ENCODE measurements at regions not wholly inside any gene's neighbourhood (a gene's known extent, or its start where the extent isn't known, plus 50 kb on each side); places are given as distances from the start of the nearest gene placed in this dataset.

DNA sequence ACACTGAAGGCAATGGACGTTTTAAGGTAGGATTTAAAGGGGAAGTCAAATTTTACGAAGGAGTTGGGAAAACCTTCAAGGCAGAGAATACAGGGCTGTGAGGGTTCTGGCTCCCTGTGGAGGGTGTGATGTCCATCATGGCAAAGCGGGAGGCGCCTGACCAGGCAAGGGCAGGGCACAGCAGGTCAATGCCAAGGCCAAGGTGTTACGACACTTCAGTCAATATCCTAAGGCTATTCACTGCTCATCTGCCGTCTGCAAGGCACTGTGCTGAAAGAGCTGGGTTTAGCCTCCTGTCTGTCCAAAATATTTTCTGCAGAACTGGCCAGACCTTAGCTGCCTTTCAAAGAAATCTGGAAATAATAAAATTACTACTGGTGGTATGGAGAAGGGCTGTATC lies 297.9 kb upstream of the MGMT start:
- CTCF ChIA-PET (ENCODE audit: low intra/inter-chr PET ratio) = no interaction called here
- no peaks in the 10 kb centered on the region for H3K9me3 ChIP-seq (replicated peaks; ENCODE audit: control insufficient read depth, insufficient read depth, low read depth, low read length)
- no peak overlapping the region for H3K4me2 ChIP-seq (ENCODE audit: insufficient read depth, low read length)
- H3K27ac ChIP-seq (ENCODE audit: extremely low read depth, low read depth, low read length) = no peak overlapping the region
- no peak overlapping the region for H2AFZ ChIP-seq (ENCODE audit: low read depth, low read length)
- H3K9ac ChIP-seq (ENCODE audit: insufficient read depth in 1 of 2, low read depth in 2 of 2, low read length in 2 of 2) = no peak overlapping the region
- no peak for TF ChIP-seq NCOA6 (IDR thresholded peaks at IDR 0.05)
- no peak for TF ChIP-seq TCF3 (CRISPR knock-in tag; IDR thresholded peaks at IDR 0.05)
- no peak for TF ChIP-seq SNRNP70 (optimal IDR thresholded peaks at IDR 0.05; ENCODE audit: low read depth, low read length)
- ATAC-seq (no peak), DNase-seq (ENCODE audit: extremely low read depth in 1 of 4, low spot score in 3 of 4) (no peak), FAIRE-seq (no peak)
- POLR2A ChIA-PET = interaction anchor here (1.5 kb wide), 1 partner anchor 10 kb away, joined by 3 read pairs; no protein-coding TSS in a partner anchor
- no peaks in the 10 kb centered on the region for H3K4me1 ChIP-seq (replicated peaks in 1 of 2; ENCODE audit: control insufficient read depth in 2 of 2, insufficient read depth in 2 of 2, low read length in 2 of 2)
- H3K27me3 ChIP-seq (ENCODE audit: control insufficient read depth in 2 of 2, insufficient read depth in 2 of 2, low read length in 2 of 2) = no peaks in the 10 kb centered on the region; a peak in 1 of 5 replicates
- no peak overlapping the region for H3K4me3 ChIP-seq
- no TSS peak for BruUV-seq (replicated peaks)
- H3K79me2 ChIP-seq (ENCODE audit: control insufficient read depth, insufficient read depth, low read length) = no peaks in the 10 kb centered on the region
- in situ Hi-C loops (cut with MboI) = no loop called here
- no peaks in the 10 kb centered on the region for H3K36me3 ChIP-seq (ENCODE audit: control insufficient read depth, insufficient read depth, low read length)
- WGBS (ENCODE audit: insufficient coverage, low coverage, missing lambda C conversion rate) = 2% methylated on average over 6 of the region's 6 CpGs
- intact Hi-C loops (cut with micrococcal nuclease) = no loop called here
- H4K20me1 ChIP-seq (replicated peaks; ENCODE audit: control insufficient read depth, insufficient read depth, low read length) = no peaks in the 10 kb centered on the region
- H3K9me1 ChIP-seq (ENCODE audit: control insufficient read depth, insufficient read depth, low read length) = no peaks in the 10 kb centered on the region

DNA sequence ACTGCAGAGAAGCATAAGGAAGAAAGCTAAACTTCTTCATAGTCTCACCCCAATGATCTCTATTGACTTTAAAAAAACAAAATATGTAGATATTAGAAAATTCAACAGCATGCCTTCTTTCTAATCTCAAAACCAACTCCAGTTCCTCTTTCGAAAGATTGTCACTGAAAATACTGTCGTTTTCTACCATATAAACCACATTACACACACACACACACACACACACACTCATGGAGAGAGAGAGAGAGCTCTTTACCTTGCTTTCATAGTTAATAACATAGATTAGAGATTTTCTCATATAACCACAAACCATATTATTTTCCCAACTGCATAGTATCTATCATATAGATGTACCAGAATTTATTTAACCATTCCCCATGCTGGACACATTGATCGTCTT lies 296.2 kb upstream of the MGMT start:
- Histone ChIP-seq H3K9me1 (ENCODE audit: control insufficient read depth, insufficient read depth, low read length) (no peaks in the 10 kb centered on the region), H3K79me2 (ENCODE audit: control insufficient read depth, insufficient read depth, low read length) (no peaks in the 10 kb centered on the region), H2AFZ (ENCODE audit: low read depth, low read length) (no peak overlapping the region), H3K9me3 (replicated peaks; ENCODE audit: control insufficient read depth, insufficient read depth, low read depth, low read length) (no peaks in the 10 kb centered on the region), H4K20me1 (replicated peaks; ENCODE audit: control insufficient read depth, insufficient read depth, low read length) (no peaks in the 10 kb centered on the region), H3K27ac (ENCODE audit: extremely low read depth, low read depth, low read length) (no peak overlapping the region), H3K4me2 (ENCODE audit: insufficient read depth, low read length) (no peak overlapping the region), H3K27me3 (ENCODE audit: control insufficient read depth in 2 of 2, insufficient read depth in 2 of 2, low read length in 2 of 2) (no peaks in the 10 kb centered on the region; a peak in 1 of 5 replicates), H3K4me1 (replicated peaks in 1 of 2; ENCODE audit: control insufficient read depth in 2 of 2, insufficient read depth in 2 of 2, low read length in 2 of 2) (no peaks in the 10 kb centered on the region), H3K4me3 (no peak overlapping the region), H3K36me3 (ENCODE audit: control insufficient read depth, insufficient read depth, low read length) (no peaks in the 10 kb centered on the region), H3K9ac (ENCODE audit: insufficient read depth in 1 of 2, low read depth in 2 of 2, low read length in 2 of 2) (no peak overlapping the region)
- no TSS peak for BruUV-seq (replicated peaks)
- TF ChIP-seq SPI1 (IDR thresholded peaks at IDR 0.05; ENCODE audit: borderline replicate concordance, low read depth, low read length) = 0 out of 2 replicates have a peak, but pooled peaks have one; percentile 1
- TF ChIP-seq, protein P1, sequence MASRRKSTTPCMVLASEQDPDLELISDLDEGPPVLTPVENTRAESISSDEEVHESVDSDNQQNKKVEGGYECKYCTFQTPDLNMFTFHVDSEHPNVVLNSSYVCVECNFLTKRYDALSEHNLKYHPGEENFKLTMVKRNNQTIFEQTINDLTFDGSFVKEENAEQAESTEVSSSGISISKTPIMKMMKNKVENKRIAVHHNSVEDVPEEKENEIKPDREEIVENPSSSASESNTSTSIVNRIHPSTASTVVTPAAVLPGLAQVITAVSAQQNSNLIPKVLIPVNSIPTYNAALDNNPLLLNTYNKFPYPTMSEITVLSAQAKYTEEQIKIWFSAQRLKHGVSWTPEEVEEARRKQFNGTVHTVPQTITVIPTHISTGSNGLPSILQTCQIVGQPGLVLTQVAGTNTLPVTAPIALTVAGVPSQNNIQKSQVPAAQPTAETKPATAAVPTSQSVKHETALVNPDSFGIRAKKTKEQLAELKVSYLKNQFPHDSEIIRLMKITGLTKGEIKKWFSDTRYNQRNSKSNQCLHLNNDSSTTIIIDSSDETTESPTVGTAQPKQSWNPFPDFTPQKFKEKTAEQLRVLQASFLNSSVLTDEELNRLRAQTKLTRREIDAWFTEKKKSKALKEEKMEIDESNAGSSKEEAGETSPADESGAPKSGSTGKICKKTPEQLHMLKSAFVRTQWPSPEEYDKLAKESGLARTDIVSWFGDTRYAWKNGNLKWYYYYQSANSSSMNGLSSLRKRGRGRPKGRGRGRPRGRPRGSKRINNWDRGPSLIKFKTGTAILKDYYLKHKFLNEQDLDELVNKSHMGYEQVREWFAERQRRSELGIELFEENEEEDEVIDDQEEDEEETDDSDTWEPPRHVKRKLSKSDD (conservative IDR thresholded peaks at IDR 0.05; ENCODE audit: low read length) = no peak
- in situ Hi-C loops (cut with MboI) (no loop called here), intact Hi-C loops (cut with micrococcal nuclease) (no loop called here)
- DNase-seq (ENCODE audit: extremely low read depth in 1 of 4, low spot score in 3 of 4) = no peak
- POLR2A ChIA-PET = no interaction called here
- CTCF ChIA-PET (ENCODE audit: low intra/inter-chr PET ratio) = no interaction called here
- FAIRE-seq = no peak
- 0% methylated on average over 2 of the region's 3 CpGs for WGBS (ENCODE audit: insufficient coverage, low coverage, missing lambda C conversion rate)
- ATAC-seq = no peak

Data from K562 (cell line).